HCT116 (cell line): ENCODE measurements at regions not wholly inside any gene's neighbourhood (a gene's known extent, or its start where the extent isn't known, plus 50 kb on each side); places are given as distances from the start of the nearest gene placed in this dataset.

Experiments used
- ATAC-seq: fragments of 200-7000 bp; cut with Tn5 transposase; 2 replicates; pipeline ENCODE4 v1.9.1; 2020; ENCODE audit warnings: mild to moderate bottlenecking, moderate library complexity
- BruUV-seq: library from RNA; stranded (reverse); fragments of 400-500 nt; replicated peaks from 2 replicates; lab custom pipeline; 2021; lab: Mats Ljungman, UMichigan
- CTCF ChIA-PET: fragments of 300-600 bp; sonication (Branson Sonifier 250); formaldehyde crosslinking; loops from one replicate; lab custom pipeline; 2021; ENCODE audit warnings: antibody characterized with exemption; lab: Charles Lee
- POLR2A ChIA-PET: fragments of 300-600, 350-600 bp; sonication (Branson Sonifier 250); formaldehyde crosslinking; loops from one replicate; lab custom pipeline; 2021; ENCODE audit warnings: antibody characterized with exemption; lab: Charles Lee
- RAD21 ChIA-PET, 2 experiments: fragments of 300-600 bp; sonication (Branson Sonifier 250); formaldehyde crosslinking; loops; one replicate each; lab custom pipeline; 2023; ENCODE audit warnings: low total read pairs in 2 of 2; ENCODE audit not compliant: uncharacterized antibody in 2 of 2, unreplicated experiment in 2 of 2, low non-redundant PET in 1 of 2; lab: Charles Lee
- DNase-seq: peaks from one replicate; pipeline ENCODE4 v3.0.0-alpha.2; 2010; ENCODE audit warnings: low read depth, low spot score
- H2AFZ ChIP-seq: fragments of 200-600 bp; shearing (Covaris generic), sonication (generic); 2 replicates; pipeline ENCODE4 v1.6.1; 2017; ENCODE audit warnings: low read depth, mixed run types, mixed read lengths, antibody characterized with exemption, low read length; ENCODE audit not compliant: poor library complexity, severe bottlenecking
- H3K27ac ChIP-seq: 2 replicates; pipeline ENCODE4 v1.5.1; 2012; ENCODE audit warnings: low read depth, low read length
- H3K27me3 ChIP-seq: fragments of 200-600 bp; sonication (generic); 2 replicates; pipeline ENCODE4 v1.6.1; 2016; ENCODE audit warnings: mixed run types, low read length, mixed read lengths; ENCODE audit not compliant: insufficient read depth
- H3K36me3 ChIP-seq, 2 experiments: fragments of 200-500 bp in 1 of 2; fragments of 200-600 bp in 1 of 2; sonication (Bioruptor generic) in 1 of 2; sonication (generic) in 1 of 2; 2 replicates each; pipeline versions ENCODE4 v1.5.1 to v1.6.1; 2014 to 2016; ENCODE audit warnings: low read length in 2 of 2, inconsistent platforms in 1 of 2, mixed read lengths in 1 of 2, mixed run types in 1 of 2; ENCODE audit not compliant: insufficient read depth in 2 of 2, control insufficient read depth in 1 of 2
- H3K4me1 ChIP-seq, 2 experiments: fragments of 200-600 bp in 1 of 2; sonication (generic) in 1 of 2; 2 replicates each; pipeline versions ENCODE4 v1.5.1 to v1.6.1; 2012 to 2017; ENCODE audit warnings: low read length in 2 of 2, inconsistent platforms in 1 of 2, mild to moderate bottlenecking in 1 of 2, mixed read lengths in 1 of 2, mixed run types in 1 of 2, moderate library complexity in 1 of 2; ENCODE audit not compliant: insufficient read depth in 2 of 2, control insufficient read depth in 1 of 2
- H3K4me2 ChIP-seq: fragments of 200-600 bp; sonication (generic); 2 replicates; pipeline ENCODE4 v1.6.1; 2017; ENCODE audit warnings: mixed run types, low read length, mixed read lengths
- H3K4me3 ChIP-seq, 2 experiments: fragments of 200-600 bp in 1 of 2; sonication (generic) in 1 of 2; replicated peaks in 1 of 2; 2 replicates each; pipeline ENCODE4 v1.5.1; 2011 to 2016; ENCODE audit warnings: low read length in 2 of 2, control low read depth in 1 of 2, low read depth in 1 of 2, mild to moderate bottlenecking in 1 of 2, mixed read lengths in 1 of 2, mixed run types in 1 of 2
- H3K79me2 ChIP-seq: fragments of 200-600 bp; sonication (generic); 2 replicates; pipeline ENCODE4 v1.6.1; 2017; ENCODE audit warnings: mild to moderate bottlenecking, mixed run types, low read length, moderate library complexity, mixed read lengths; ENCODE audit not compliant: insufficient read depth
- H3K9ac ChIP-seq: fragments of 200-600 bp; sonication (generic); 2 replicates; pipeline ENCODE4 v1.6.1; 2016; ENCODE audit warnings: low read length, mixed read lengths
- H3K9me2 ChIP-seq: fragments of 200-600 bp; sonication (generic), shearing (Covaris generic); 2 replicates; pipeline ENCODE4 v1.6.1; 2017; ENCODE audit warnings: mixed run types, mild to moderate bottlenecking, moderate library complexity; ENCODE audit not compliant: insufficient read depth
- H3K9me3 ChIP-seq, 2 experiments: fragments of 200-500 bp in 1 of 2; fragments of 200-600 bp in 1 of 2; sonication (Bioruptor generic) in 1 of 2; sonication (generic) in 1 of 2; 2 replicates each; pipeline ENCODE4 v1.6.1; 2014 to 2017; ENCODE audit warnings: low read length in 2 of 2, mixed read lengths in 2 of 2, inconsistent platforms in 1 of 2, low read depth in 1 of 2, mild to moderate bottlenecking in 1 of 2, mixed run types in 1 of 2, moderate library complexity in 1 of 2; ENCODE audit not compliant: control insufficient read depth in 1 of 2, insufficient read depth in 1 of 2
- H4K20me1 ChIP-seq: fragments of 200-600 bp; sonication (generic), shearing (Covaris generic); 2 replicates; pipeline ENCODE4 v1.6.1; 2017; ENCODE audit warnings: mixed run types, mild to moderate bottlenecking, moderate library complexity; ENCODE audit not compliant: insufficient read depth
- ATF3 ChIP-seq: IDR thresholded peaks from 2 replicates; pipeline ENCODE4 v1.6.1; 2012
- CBX3 ChIP-seq: IDR thresholded peaks from 2 replicates; pipeline ENCODE4 v1.6.1; 2012; ENCODE audit warnings: low read depth
- CEBPB ChIP-seq: IDR thresholded peaks from 2 replicates; pipeline ENCODE4 v1.6.1; 2012; ENCODE audit warnings: low read depth
- CTCF ChIP-seq, 3 experiments: fragments of 200-600 bp in 1 of 3; sonication (generic) in 1 of 3; IDR thresholded peaks in 2 of 3; conservative IDR thresholded peaks in 1 of 3; 2 replicates each; pipeline ENCODE4 v1.5.1; 2012 to 2017; ENCODE audit warnings: low read depth in 2 of 3, low read length in 2 of 3, antibody characterized with exemption in 1 of 3, borderline replicate concordance in 1 of 3, control low read depth in 1 of 3, mild to moderate bottlenecking in 1 of 3, mixed read lengths in 1 of 3, mixed run types in 1 of 3, moderate library complexity in 1 of 3; ENCODE audit not compliant: insufficient read depth in 1 of 3
- EZH2 ChIP-seq: fragments of 200-600 bp; sonication (generic); IDR thresholded peaks from 2 replicates; pipeline ENCODE4 v1.6.1; 2017; ENCODE audit warnings: antibody characterized with exemption, mixed run types
- EZH2phosphoT487 ChIP-seq: fragments of 200-600 bp; IDR thresholded peaks from 2 replicates; pipeline ENCODE4 v1.6.1; 2018; ENCODE audit warnings: antibody characterized with exemption, borderline replicate concordance
- JUND ChIP-seq: IDR thresholded peaks from 2 replicates; pipeline ENCODE4 v1.6.1; 2012
- MAX ChIP-seq: IDR thresholded peaks from 2 replicates; pipeline ENCODE4 v1.6.1; 2012
- RAD21 ChIP-seq: IDR thresholded peaks from 2 replicates; pipeline ENCODE4 v1.6.1; 2012; ENCODE audit warnings: low read depth, mild to moderate bottlenecking
- REST ChIP-seq: IDR thresholded peaks from 2 replicates; pipeline ENCODE4 v1.6.1; 2012; ENCODE audit warnings: low read depth
- SIN3A ChIP-seq: IDR thresholded peaks from 2 replicates; pipeline ENCODE4 v1.6.1; 2012; ENCODE audit warnings: low read depth
- SRF ChIP-seq: IDR thresholded peaks from 2 replicates; pipeline ENCODE4 v1.6.1; 2012; ENCODE audit warnings: low read depth
- YY1 ChIP-seq: IDR thresholded peaks from 2 replicates; pipeline ENCODE4 v1.6.1; 2011; ENCODE audit warnings: low read length, low read depth, moderate library complexity, mild to moderate bottlenecking; ENCODE audit not compliant: insufficient replicate concordance; ENCODE audit errors: extremely low read depth
- ZNF274 ChIP-seq: fragments of 200-500 bp; sonication (Bioruptor generic); IDR thresholded peaks from 2 replicates; pipeline ENCODE4 v1.6.1; 2014; ENCODE audit warnings: mild to moderate bottlenecking, low read depth, low read length, inconsistent platforms
- intact Hi-C: fragments of 100-400 bp; cut with micrococcal nuclease; formaldehyde crosslinking; loops from 2 replicates; pipeline ENCODE4 v1.10.0; 2022

GRCh38 chr6:167748458-167749379 is 78.0 kb upstream of the AFDN start:
- Histone ChIP-seq H4K20me1 (no peaks in the 10 kb centered on the region; the same call in 1 of the 2 replicates), H2AFZ (no peak overlapping the region), H3K9me3 (no peaks in the 10 kb centered on the region), H3K36me3 (no peaks in the 10 kb centered on the region), H3K27me3 (no peaks in the 10 kb centered on the region; the same call in 1 of the 2 replicates), H3K79me2 (no peaks in the 10 kb centered on the region), H3K27ac (no peak overlapping the region), H3K9ac (no peak overlapping the region), H3K4me1 (peaks cover 0 to 5% of the 10 kb centered on the region in 2 experiments; a peak in 2 of 4 replicates), H3K4me2 (no peak overlapping the region), H3K9me2 (no peaks in the 10 kb centered on the region), H3K4me3 (no peak overlapping the region)
- ChIA-PET POLR2A (no interaction called here), CTCF (no interaction called here), RAD21 (no interaction called here)
- TF ChIP-seq RAD21, result no peak
- TF ChIP-seq CEBPB, result no peak
- no peak for TF ChIP-seq YY1
- TF ChIP-seq REST, result no peak
- no peak for TF ChIP-seq ATF3
- no peak for TF ChIP-seq SIN3A
- no peak for TF ChIP-seq CTCF (IDR thresholded peaks at IDR 0.05 in 2 of 3, conservative IDR thresholded peaks at IDR 0.05 in 1 of 3; ENCODE audit: borderline replicate concordance in 1 of 3, insufficient read depth in 1 of 3, low read depth in 2 of 3, low read length in 2 of 3)
- no peak for TF ChIP-seq ZNF274
- no peak for TF ChIP-seq CBX3
- TF ChIP-seq JUND, result no peak
- TF ChIP-seq MAX, result no peak
- TF ChIP-seq EZH2phosphoT487, result no peak
- no peak for TF ChIP-seq EZH2
- TF ChIP-seq SRF, result no peak
- no TSS peak for BruUV-seq
- intact Hi-C loops, result no loop called here
- DNase-seq (no peak), ATAC-seq (no peak)
